ENCODE measurements at regions not wholly inside any gene's neighbourhood (a gene's known extent, or its start where the extent isn't known, plus 50 kb on each side); places are given as distances from the start of the nearest gene placed in this dataset.

GRCh38 chr1:88302843-88303486 is 381.1 kb upstream of the PKN2 start:
- no peaks in the 10 kb centered on the region for H3K9me3 ChIP-seq (replicated peaks; ENCODE audit: low read length)
- no peaks in the 10 kb centered on the region for H3K36me3 ChIP-seq (ENCODE audit: insufficient read depth, low read length)
- H3K4me1 ChIP-seq (ENCODE audit: control insufficient read depth, insufficient read depth, low read length) = no peaks in the 10 kb centered on the region
- H3K4me2 ChIP-seq (ENCODE audit: low read length) = no peak overlapping the region
- H3K27me3 ChIP-seq (ENCODE audit: control insufficient read depth, insufficient read depth, low read length) = peaks cover 10% of the 10 kb centered on the region
- no peak overlapping the region for H3K4me3 ChIP-seq (ENCODE audit: low read length)
- H3K9ac ChIP-seq (ENCODE audit: low read depth, low read length) = no peak overlapping the region

- H3K9me3 ChIP-seq (replicated peaks; ENCODE audit: low read length) = no peaks in the 10 kb centered on the region
- no peaks in the 10 kb centered on the region for H3K4me1 ChIP-seq (ENCODE audit: control insufficient read depth, insufficient read depth, low read length)
- no peak overlapping the region for H3K9ac ChIP-seq (ENCODE audit: low read depth, low read length)
- no peaks in the 10 kb centered on the region for H3K36me3 ChIP-seq (ENCODE audit: insufficient read depth, low read length)
- no peak overlapping the region for H3K4me2 ChIP-seq (ENCODE audit: low read length)
- H3K27me3 ChIP-seq (ENCODE audit: control insufficient read depth, insufficient read depth, low read length) = no peaks in the 10 kb centered on the region
- no peak overlapping the region for H3K4me3 ChIP-seq (ENCODE audit: low read length)
Measured at GRCh38 chr1:88311265-88311664, 372.8 kb upstream of the PKN2 start.

GRCh38 chr1:88311907-88312306 is 372.2 kb upstream of the PKN2 start:
- H3K27me3 ChIP-seq (ENCODE audit: control insufficient read depth, insufficient read depth, low read length) = no peaks in the 10 kb centered on the region
- H3K36me3 ChIP-seq (ENCODE audit: insufficient read depth, low read length) = no peaks in the 10 kb centered on the region
- no peak overlapping the region for H3K4me3 ChIP-seq (ENCODE audit: low read length)
- H3K9ac ChIP-seq (ENCODE audit: low read depth, low read length) = no peak overlapping the region
- H3K4me2 ChIP-seq (ENCODE audit: low read length) = no peak overlapping the region
- no peaks in the 10 kb centered on the region for H3K9me3 ChIP-seq (replicated peaks; ENCODE audit: low read length)
- H3K4me1 ChIP-seq (ENCODE audit: control insufficient read depth, insufficient read depth, low read length) = no peaks in the 10 kb centered on the region

GRCh38 chr1:88317396-88317795 is 366.7 kb upstream of the PKN2 start:
- no peaks in the 10 kb centered on the region for H3K36me3 ChIP-seq (ENCODE audit: insufficient read depth, low read length)
- H3K4me2 ChIP-seq (ENCODE audit: low read length) = no peak overlapping the region
- no peaks in the 10 kb centered on the region for H3K9me3 ChIP-seq (replicated peaks; ENCODE audit: low read length)
- no peaks in the 10 kb centered on the region for H3K4me1 ChIP-seq (ENCODE audit: control insufficient read depth, insufficient read depth, low read length)
- peaks cover under 1% of the 10 kb centered on the region for H3K27me3 ChIP-seq (ENCODE audit: control insufficient read depth, insufficient read depth, low read length)
- no peak overlapping the region for H3K9ac ChIP-seq (ENCODE audit: low read depth, low read length)
- no peak overlapping the region for H3K4me3 ChIP-seq (ENCODE audit: low read length)

GRCh38 chr1:88318740-88319139 is 365.3 kb upstream of the PKN2 start:
- no peak overlapping the region for H3K4me2 ChIP-seq (ENCODE audit: low read length)
- no peak overlapping the region for H3K4me3 ChIP-seq (ENCODE audit: low read length)
- no peaks in the 10 kb centered on the region for H3K9me3 ChIP-seq (replicated peaks; ENCODE audit: low read length)
- no peak overlapping the region for H3K9ac ChIP-seq (ENCODE audit: low read depth, low read length)
- H3K27me3 ChIP-seq (ENCODE audit: control insufficient read depth, insufficient read depth, low read length) = peaks cover 3% of the 10 kb centered on the region
- H3K36me3 ChIP-seq (ENCODE audit: insufficient read depth, low read length) = no peaks in the 10 kb centered on the region
- H3K4me1 ChIP-seq (ENCODE audit: control insufficient read depth, insufficient read depth, low read length) = no peaks in the 10 kb centered on the region

GRCh38 chr1:88320291-88320690 is 363.8 kb upstream of the PKN2 start:
- Histone ChIP-seq H3K4me3 (ENCODE audit: low read length) (no peak overlapping the region), H3K36me3 (ENCODE audit: insufficient read depth, low read length) (no peaks in the 10 kb centered on the region), H3K27me3 (ENCODE audit: control insufficient read depth, insufficient read depth, low read length) (peaks cover 3% of the 10 kb centered on the region), H3K4me2 (ENCODE audit: low read length) (no peak overlapping the region), H3K4me1 (ENCODE audit: control insufficient read depth, insufficient read depth, low read length) (no peaks in the 10 kb centered on the region), H3K9me3 (replicated peaks; ENCODE audit: low read length) (no peaks in the 10 kb centered on the region), H3K9ac (ENCODE audit: low read depth, low read length) (no peak overlapping the region)

- Histone ChIP-seq H3K4me3 (ENCODE audit: low read length) (no peak overlapping the region), H3K36me3 (ENCODE audit: insufficient read depth, low read length) (no peaks in the 10 kb centered on the region), H3K4me2 (ENCODE audit: low read length) (no peak overlapping the region), H3K27me3 (ENCODE audit: control insufficient read depth, insufficient read depth, low read length) (peaks cover 3% of the 10 kb centered on the region), H3K9ac (ENCODE audit: low read depth, low read length) (no peak overlapping the region), H3K9me3 (replicated peaks; ENCODE audit: low read length) (no peaks in the 10 kb centered on the region), H3K4me1 (ENCODE audit: control insufficient read depth, insufficient read depth, low read length) (no peaks in the 10 kb centered on the region)
Measured at GRCh38 chr1:88321706-88322105, 362.4 kb upstream of the PKN2 start.

- Histone ChIP-seq H3K9me3 (replicated peaks; ENCODE audit: low read length) (no peaks in the 10 kb centered on the region), H3K4me3 (ENCODE audit: low read length) (no peak overlapping the region), H3K27me3 (ENCODE audit: control insufficient read depth, insufficient read depth, low read length) (peaks cover 3% of the 10 kb centered on the region), H3K4me1 (ENCODE audit: control insufficient read depth, insufficient read depth, low read length) (peaks cover 10% of the 10 kb centered on the region), H3K9ac (ENCODE audit: low read depth, low read length) (no peak overlapping the region), H3K36me3 (ENCODE audit: insufficient read depth, low read length) (no peaks in the 10 kb centered on the region), H3K4me2 (ENCODE audit: low read length) (no peak overlapping the region)
Measured at GRCh38 chr1:88324899-88325298, 359.2 kb upstream of the PKN2 start.

GRCh38 chr1:88327391-88328267 is 356.4 kb upstream of the PKN2 start:
- peaks cover under 1% of the 10 kb centered on the region for H3K27me3 ChIP-seq (ENCODE audit: control insufficient read depth, insufficient read depth, low read length)
- H3K4me3 ChIP-seq (ENCODE audit: low read length) = no peak overlapping the region
- H3K36me3 ChIP-seq (ENCODE audit: insufficient read depth, low read length) = no peaks in the 10 kb centered on the region
- H3K9me3 ChIP-seq (replicated peaks; ENCODE audit: low read length) = no peaks in the 10 kb centered on the region
- H3K4me2 ChIP-seq (ENCODE audit: low read length) = peak overlapping the region; percentile 34
- peaks cover 10% of the 10 kb centered on the region for H3K4me1 ChIP-seq (ENCODE audit: control insufficient read depth, insufficient read depth, low read length)
- H3K9ac ChIP-seq (ENCODE audit: low read depth, low read length) = no peak overlapping the region

GRCh38 chr1:88330201-88330600 is 353.9 kb upstream of the PKN2 start:
- Histone ChIP-seq H3K27me3 (ENCODE audit: control insufficient read depth, insufficient read depth, low read length) (no peaks in the 10 kb centered on the region), H3K9ac (ENCODE audit: low read depth, low read length) (no peak overlapping the region), H3K4me3 (ENCODE audit: low read length) (no peak overlapping the region), H3K4me2 (ENCODE audit: low read length) (no peak overlapping the region), H3K4me1 (ENCODE audit: control insufficient read depth, insufficient read depth, low read length) (peaks cover 10% of the 10 kb centered on the region), H3K9me3 (replicated peaks; ENCODE audit: low read length) (no peaks in the 10 kb centered on the region), H3K36me3 (ENCODE audit: insufficient read depth, low read length) (no peaks in the 10 kb centered on the region)

GRCh38 chr1:88333086-88333695 is 350.9 kb upstream of the PKN2 start:
- no peak overlapping the region for H3K4me3 ChIP-seq (ENCODE audit: low read length)
- H3K9me3 ChIP-seq (replicated peaks; ENCODE audit: low read length) = no peaks in the 10 kb centered on the region
- no peaks in the 10 kb centered on the region for H3K36me3 ChIP-seq (ENCODE audit: insufficient read depth, low read length)
- no peaks in the 10 kb centered on the region for H3K4me1 ChIP-seq (ENCODE audit: control insufficient read depth, insufficient read depth, low read length)
- no peak overlapping the region for H3K9ac ChIP-seq (ENCODE audit: low read depth, low read length)
- no peaks in the 10 kb centered on the region for H3K27me3 ChIP-seq (ENCODE audit: control insufficient read depth, insufficient read depth, low read length)
- H3K4me2 ChIP-seq (ENCODE audit: low read length) = no peak overlapping the region
